Peyer's patch (tissue), 4 donors: ENCODE measurements at regions not wholly inside any gene's neighbourhood (a gene's known extent, or its start where the extent isn't known, plus 50 kb on each side); places are given as distances from the start of the nearest gene placed in this dataset.

Experiments used
- DNase-seq, 3 donors: peaks; one replicate each; pipeline ENCODE4 v3.0.0-alpha.2; 2017 to 2019
- H3K27ac ChIP-seq, 4 donors: fragments of 200-600 bp; sonication (generic); one replicate each; pipeline ENCODE4 v1.5.1; 2016 to 2019
- H3K27me3 ChIP-seq, 2 donors: fragments of 200-600 bp; sonication (generic); one replicate each; pipeline ENCODE4 v1.5.1; 2019
- H3K36me3 ChIP-seq, 3 donors: fragments of 200-600 bp; sonication (generic); one replicate each; pipeline ENCODE4 v1.5.1; 2016 to 2019
- H3K4me1 ChIP-seq, 4 donors: fragments of 200-600 bp; sonication (generic); one replicate each; pipeline ENCODE4 v1.5.1; 2016 to 2019
- H3K4me3 ChIP-seq, 4 donors: fragments of 200-600 bp; sonication (generic); 1 replicate in 3 of 4; 2 replicates in 1 of 4; pipeline ENCODE4 v1.5.1; 2016 to 2019; ENCODE audit warnings: mild to moderate bottlenecking in 1 of 4
- H3K9me3 ChIP-seq, 4 donors: fragments of 200-600 bp; sonication (generic); one replicate each; pipeline ENCODE4 v1.5.1; 2016 to 2019; ENCODE audit warnings: mild to moderate bottlenecking in 1 of 4
- CTCF ChIP-seq, 6 experiments: fragments of 450-650 bp in 4 of 6; fragments of 200-600 bp in 2 of 6; sonication (generic) in 1 of 6; IDR thresholded peaks; one replicate each; pipeline ENCODE4 v1.5.1; 2017 to 2019; ENCODE audit warnings: antibody characterized with exemption in 6 of 6, mild to moderate bottlenecking in 3 of 6, moderate library complexity in 1 of 6
- POLR2A ChIP-seq, 2 donors: fragments of 450-650 bp; IDR thresholded peaks; one replicate each; pipeline ENCODE4 v1.5.1; 2017; ENCODE audit warnings: antibody characterized with exemption in 2 of 2, mild to moderate bottlenecking in 2 of 2, moderate library complexity in 2 of 2

- H3K27ac ChIP-seq, result no peak overlapping the region
- TF ChIP-seq CTCF (IDR thresholded peaks at IDR 0.05), result no peak
- TF ChIP-seq POLR2A (IDR thresholded peaks at IDR 0.05), result no peak
- no peak overlapping the region for H3K4me3 ChIP-seq
- no peak for DNase-seq
- H3K27me3 ChIP-seq, result no peaks in the 10 kb centered on the region
- no peaks in the 10 kb centered on the region for H3K4me1 ChIP-seq
- H3K36me3 ChIP-seq, result no peaks in the 10 kb centered on the region
- no peaks in the 10 kb centered on the region for H3K9me3 ChIP-seq
Measured at GRCh38 chr16:51747329-51747728, 596.3 kb upstream of the SALL1 start.

GRCh38 chr16:51734220-51734619 lies 583.1 kb upstream of the SALL1 start:
- Histone ChIP-seq H3K9me3 (no peaks in the 10 kb centered on the region), H3K27me3 (no peaks in the 10 kb centered on the region), H3K36me3 (no peaks in the 10 kb centered on the region), H3K27ac (no peak overlapping the region), H3K4me1 (no peaks in the 10 kb centered on the region), H3K4me3 (no peak overlapping the region)
- TF ChIP-seq POLR2A (IDR thresholded peaks at IDR 0.05) (no peak), CTCF (IDR thresholded peaks at IDR 0.05) (no peak)
- no peak for DNase-seq

GRCh38 chr16:51733181-51733580 lies 582.1 kb upstream of the SALL1 start:
- H3K4me1 ChIP-seq, result no peaks in the 10 kb centered on the region
- DNase-seq, result no peak
- H3K9me3 ChIP-seq, result no peaks in the 10 kb centered on the region
- no peaks in the 10 kb centered on the region for H3K36me3 ChIP-seq
- TF ChIP-seq POLR2A (IDR thresholded peaks at IDR 0.05) (no peak), CTCF (IDR thresholded peaks at IDR 0.05) (no peak)
- H3K27me3 ChIP-seq, result no peaks in the 10 kb centered on the region
- H3K4me3 ChIP-seq, result no peak overlapping the region
- H3K27ac ChIP-seq, result no peak overlapping the region

GRCh38 chr16:51731160-51731559 lies 580.1 kb upstream of the SALL1 start:
- TF ChIP-seq POLR2A (IDR thresholded peaks at IDR 0.05), result no peak
- no peak for TF ChIP-seq CTCF (IDR thresholded peaks at IDR 0.05)
- Histone ChIP-seq H3K9me3 (no peaks in the 10 kb centered on the region), H3K36me3 (no peaks in the 10 kb centered on the region), H3K4me1 (no peaks in the 10 kb centered on the region), H3K4me3 (no peak overlapping the region), H3K27ac (no peak overlapping the region), H3K27me3 (no peaks in the 10 kb centered on the region)
- DNase-seq, result no peak

- TF ChIP-seq CTCF (IDR thresholded peaks at IDR 0.05) (no peak), POLR2A (IDR thresholded peaks at IDR 0.05) (no peak)
- Histone ChIP-seq H3K9me3 (no peaks in the 10 kb centered on the region), H3K27ac (no peak overlapping the region), H3K4me3 (no peak overlapping the region), H3K4me1 (no peaks in the 10 kb centered on the region), H3K36me3 (no peaks in the 10 kb centered on the region), H3K27me3 (no peaks in the 10 kb centered on the region)
- no peak for DNase-seq
Measured at GRCh38 chr16:51723036-51723724, 572.1 kb upstream of the SALL1 start.

GRCh38 chr16:51722467-51722866 lies 571.4 kb upstream of the SALL1 start:
- Histone ChIP-seq H3K27me3 (no peaks in the 10 kb centered on the region), H3K9me3 (no peaks in the 10 kb centered on the region), H3K36me3 (no peaks in the 10 kb centered on the region), H3K27ac (no peak overlapping the region), H3K4me3 (no peak overlapping the region), H3K4me1 (no peaks in the 10 kb centered on the region)
- no peak for TF ChIP-seq CTCF (IDR thresholded peaks at IDR 0.05)
- no peak for DNase-seq
